Activated CD4-positive, alpha-beta T cell treated with anti-CD3 and anti-CD28 coated beads for 1 hour (primary cell): ENCODE measurements at regions not wholly inside any gene's neighbourhood (a gene's known extent, or its start where the extent isn't known, plus 50 kb on each side); places are given as distances from the start of the nearest gene placed in this dataset.

Experiments
- DNase-seq: peaks from one replicate; pipeline ENCODE4 v3.0.0-alpha.2; 2020

DNA sequence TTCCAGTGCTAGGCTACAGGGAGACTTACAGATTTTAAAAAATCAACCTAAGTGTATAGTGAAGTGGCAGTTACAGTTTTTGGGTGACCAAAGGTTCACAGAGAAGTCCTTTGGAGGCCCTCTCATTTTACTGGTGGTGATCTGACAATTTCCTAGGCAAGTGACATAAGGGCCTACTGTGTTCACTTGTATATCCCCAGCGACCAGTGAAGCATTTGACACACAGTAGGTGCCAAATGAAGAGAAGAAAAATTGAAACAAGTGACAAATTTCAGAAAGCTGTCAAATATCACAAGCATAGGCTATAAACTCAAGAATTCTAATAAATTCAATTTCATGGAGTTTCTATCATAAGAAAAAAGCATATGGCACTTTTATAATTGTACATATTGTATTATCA, 89.5 kb downstream of the RPL22L1 start:
- no peak for DNase-seq

DNA sequence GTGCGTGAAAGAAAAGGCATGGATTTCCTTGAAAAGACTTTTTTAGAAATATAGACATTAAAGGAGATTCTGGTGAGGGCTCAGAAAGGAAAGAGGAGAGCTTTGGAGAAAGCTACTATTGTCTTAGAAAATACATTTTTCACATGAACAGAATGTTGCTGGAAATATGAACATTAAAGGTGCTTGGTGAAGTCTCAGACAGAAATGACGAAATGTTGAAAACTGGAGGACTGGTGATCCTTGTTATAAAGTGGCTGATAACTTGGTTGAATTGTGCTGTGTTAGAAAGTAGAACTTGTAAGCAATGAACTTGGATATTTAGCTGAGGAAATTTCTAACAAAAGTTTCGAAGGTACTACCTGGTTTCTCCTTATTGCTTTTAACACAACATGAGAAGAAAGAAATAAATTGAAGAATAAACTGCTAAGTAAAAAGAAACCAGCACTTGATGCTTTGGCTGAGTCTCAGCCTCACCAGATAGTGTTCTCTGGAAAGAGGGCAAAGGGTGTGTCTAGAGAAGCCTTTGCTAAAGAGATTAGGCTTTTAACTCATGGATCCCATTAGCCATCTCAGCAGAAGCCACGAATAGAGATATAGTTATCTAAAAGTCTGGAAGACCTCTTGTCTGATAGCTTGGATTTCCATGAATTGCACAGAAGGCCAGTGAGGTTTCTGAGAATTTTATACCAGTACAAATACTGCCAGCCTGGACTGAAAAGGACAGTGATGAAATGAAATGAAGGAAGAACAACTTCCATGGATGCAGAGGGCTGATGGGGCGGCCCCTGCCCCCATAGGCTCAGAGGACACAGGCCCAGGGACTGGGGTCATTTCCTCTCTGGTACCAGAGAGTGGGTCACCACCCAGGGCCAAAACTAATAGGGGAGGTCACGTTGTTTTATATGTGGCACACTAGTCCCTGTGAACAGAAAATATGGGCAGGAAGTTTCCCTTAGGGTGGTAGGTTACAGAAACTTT, 91.5 kb downstream of the RPL22L1 start:
- no peak for DNase-seq

DNA sequence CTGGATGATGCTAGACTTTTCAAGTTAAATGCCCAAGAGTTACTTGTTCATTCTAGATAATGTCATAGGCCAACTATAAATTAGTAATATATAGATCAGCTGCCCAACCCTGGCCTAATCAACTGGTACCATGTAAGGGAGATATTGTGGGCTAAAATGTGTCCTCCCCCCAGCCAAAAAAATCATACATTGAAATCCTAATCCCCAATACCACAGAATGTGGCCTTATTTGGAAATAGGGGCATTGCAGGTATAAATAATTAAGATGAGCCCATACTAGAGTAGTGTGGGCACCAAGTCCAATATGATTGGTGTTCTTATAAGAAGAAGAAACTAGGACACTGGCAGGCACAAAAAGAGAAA, 92.5 kb downstream of the RPL22L1 start:
- DNase-seq = no peak

DNA sequence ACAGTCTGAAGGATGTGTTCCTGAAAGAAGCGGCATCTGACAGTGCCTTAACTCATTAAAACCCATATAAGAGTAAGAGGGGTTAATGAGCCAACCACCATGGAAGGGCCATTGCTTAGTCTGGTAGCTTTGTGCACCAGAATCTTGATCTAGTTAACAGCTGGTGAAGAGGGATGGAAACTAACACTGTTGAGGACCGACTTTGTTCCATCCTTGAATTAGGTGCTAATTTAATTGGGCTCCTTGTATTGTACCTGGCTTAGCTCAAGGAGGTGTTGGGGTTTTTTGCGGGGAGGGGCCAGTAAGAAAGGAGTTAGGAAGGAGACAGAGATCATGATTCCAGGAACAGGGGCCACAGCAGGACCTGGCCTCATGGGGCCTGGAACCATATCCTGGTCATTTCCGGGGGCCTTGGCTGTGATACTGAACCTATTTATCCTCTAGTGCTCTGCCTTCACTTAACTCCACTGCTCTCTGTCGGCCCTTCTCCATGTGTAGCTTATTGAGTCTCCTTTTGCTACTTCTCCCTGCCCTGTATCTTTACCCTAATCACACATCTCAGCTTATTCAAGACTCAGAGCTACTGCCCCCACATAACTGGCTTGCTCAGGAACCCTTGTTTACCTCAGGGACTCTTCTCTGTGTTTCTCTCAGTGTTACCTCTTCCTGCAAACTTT, 93.0 kb downstream of the RPL22L1 start:
- DNase-seq = no peak

DNA sequence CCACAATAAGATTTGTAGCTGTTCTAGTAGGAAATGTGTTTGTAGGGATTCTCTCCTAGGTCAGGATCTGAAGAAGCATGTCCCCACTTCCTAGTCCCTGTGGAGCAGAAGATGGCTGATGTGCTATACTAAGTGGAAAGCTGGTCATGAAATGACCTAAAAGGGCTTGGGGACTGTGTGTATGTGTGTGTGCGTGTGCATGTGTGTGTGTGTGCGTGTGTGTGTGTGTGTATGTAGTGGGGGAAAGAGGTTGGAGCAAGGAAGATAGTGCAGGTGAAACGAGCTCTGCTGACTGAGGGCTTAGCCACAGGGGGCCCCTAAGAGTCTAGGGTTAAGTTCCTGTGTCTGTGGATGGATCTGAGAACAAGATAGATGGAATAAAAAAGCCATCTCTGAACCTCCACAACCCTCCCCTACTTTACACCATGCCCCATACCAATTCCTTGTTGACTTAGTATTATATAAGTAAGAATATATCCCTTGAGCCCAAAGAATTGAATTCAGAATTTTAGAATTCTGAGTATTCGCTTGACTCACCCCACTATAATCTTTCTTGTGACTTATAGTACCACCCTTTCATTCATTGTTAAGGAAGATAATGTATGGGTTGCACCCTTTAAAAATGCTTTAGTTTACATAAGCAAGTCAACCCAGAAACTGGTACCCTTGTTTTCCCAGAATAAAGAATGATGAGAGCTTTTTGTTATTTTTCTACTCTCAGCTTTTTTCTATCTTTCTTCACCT, 96.1 kb downstream of the RPL22L1 start:
- no peak for DNase-seq

DNA sequence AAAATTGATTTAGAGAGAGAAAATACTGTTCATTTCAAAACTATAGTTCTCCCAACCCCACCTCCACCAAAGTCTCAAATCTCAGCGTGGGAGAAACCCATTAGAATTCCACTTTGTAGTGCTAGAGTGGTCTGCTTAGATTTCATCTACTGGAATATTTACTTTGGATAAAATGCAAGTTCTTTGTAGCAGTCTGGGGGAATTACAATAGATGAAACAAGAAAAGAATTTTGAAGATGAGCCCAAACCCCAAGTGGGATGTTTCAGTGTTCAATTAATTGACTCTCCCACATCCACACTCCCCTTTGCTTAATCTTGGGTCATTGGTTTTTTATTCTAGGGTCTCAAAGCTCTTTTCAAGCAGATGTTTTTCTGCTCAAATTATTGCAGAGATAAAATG, 97.8 kb downstream of the RPL22L1 start:
- no peak for DNase-seq

DNA sequence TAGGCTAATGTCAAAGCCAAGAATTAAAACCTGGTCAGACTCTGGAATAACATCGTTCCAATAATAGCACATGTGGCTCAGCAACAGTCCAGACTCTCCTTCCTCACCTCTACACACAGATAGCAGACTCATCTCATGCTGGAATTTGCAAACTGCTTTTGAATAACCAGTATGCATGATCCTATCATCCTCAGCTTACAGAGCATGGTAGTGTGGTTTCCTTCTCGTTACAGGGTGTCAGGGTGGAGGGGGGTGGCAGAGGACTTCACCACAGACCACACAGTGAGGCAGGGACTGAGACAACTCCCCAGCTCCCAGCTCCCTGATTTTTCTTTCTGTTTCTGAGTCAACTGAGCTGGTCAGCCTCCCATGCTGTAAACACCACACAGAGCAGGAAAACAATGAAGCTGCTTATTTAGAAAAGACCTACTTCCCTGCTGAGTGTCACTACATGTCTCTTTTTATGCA, 101.6 kb downstream of the RPL22L1 start:
- no peak for DNase-seq

DNA sequence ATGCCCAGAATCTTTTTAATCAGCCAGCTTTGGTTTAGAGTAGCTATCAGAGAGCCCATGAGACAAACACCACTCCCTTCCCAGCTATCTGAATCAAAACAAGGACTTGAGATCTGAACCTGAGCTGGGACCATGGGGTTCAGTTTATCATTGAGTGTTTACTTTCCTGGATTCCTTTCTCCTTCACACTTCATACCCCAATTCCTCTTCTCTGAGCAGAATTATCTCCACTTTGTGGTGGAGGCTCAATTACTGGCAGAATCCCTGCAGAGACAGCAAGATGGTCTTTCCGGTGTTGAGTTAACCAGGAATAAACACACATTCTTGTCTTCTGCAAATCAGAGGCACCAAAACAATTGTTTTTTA, 102.4 kb downstream of the RPL22L1 start:
- DNase-seq = no peak

DNA sequence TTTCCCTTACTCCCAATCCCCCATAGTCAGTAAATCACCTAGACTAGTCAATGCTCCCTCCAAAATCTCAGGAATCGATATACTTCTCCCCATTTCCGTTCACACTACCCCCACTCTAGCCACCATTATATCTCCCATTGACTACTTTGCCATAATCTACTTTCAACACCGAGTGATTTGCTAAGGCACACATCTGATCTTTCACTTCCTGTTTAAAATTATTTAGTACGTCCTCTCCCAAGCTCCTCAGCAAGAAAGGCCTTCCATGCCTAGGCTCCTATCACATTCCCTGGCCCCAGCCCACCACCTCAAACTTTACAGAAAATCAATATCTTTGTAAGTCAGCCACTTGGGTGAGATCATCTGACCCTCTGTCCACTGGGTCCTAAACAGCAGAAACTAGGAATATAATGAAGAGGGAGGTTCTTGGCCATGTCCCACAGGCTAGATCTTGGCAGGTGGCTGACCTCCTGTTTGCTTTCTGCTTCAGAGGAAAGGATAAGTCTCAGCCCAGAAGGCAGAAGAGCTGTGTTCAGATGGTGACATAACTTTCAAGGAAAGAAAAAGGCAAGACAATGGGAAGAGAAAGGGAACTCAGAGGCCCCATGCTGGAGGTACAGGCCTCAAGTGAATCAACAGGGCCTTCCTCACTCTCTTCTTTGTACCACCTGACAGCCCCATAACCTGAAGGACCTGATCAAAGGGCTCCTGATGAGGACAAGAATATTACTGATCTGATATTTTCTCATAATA, 103.0 kb downstream of the RPL22L1 start:
- no peak for DNase-seq

DNA sequence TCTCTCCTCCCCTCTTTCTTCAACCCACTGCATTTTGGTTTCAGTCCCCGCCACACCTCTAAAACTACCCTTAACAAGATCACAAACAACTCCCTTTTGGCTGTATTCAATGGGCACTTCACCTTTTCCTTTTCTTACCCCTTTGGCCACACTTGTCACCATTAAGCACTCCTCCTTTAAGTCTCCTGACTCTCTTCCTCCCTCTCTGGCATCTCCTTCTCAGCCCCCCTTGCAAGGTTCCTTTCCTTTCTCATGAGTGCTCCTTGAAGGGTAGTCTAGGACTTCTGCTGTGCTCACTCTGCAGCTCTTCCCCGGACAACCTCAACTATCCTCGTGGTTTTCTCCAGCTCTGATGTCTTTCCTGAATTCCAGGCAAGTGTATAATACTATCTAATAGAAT, 103.7 kb downstream of the RPL22L1 start:
- no peak for DNase-seq

DNA sequence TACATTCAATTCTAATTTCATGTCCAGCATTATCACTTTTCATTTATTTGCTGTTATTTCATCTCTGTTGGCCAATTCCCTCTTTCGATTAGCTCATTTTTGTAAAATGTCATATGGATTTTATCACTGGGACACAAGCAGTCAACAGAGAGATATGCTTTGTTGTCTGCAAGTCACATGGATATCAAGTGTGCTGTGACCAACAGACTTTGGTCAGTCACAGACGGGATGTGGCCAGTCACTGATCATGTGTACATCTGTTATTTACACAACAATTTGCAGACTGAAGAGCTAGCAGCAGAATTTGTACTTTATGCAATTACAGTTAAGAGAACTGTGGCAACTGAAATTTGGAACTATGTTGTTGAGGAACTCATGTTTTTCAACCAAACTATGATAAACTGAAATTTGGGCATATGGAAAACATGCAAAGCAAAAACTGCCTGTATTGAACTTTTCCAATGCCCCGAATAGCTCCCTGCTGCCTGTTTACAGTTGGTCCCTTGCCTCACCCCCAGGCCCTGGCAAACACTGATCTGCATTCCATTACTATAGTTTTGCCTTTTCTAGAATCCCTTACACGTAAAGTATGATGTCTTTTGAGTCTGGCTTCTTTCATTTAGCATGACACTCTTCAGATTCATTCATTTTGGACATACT, 104.4 kb downstream of the RPL22L1 start:
- DNase-seq = no peak

DNA sequence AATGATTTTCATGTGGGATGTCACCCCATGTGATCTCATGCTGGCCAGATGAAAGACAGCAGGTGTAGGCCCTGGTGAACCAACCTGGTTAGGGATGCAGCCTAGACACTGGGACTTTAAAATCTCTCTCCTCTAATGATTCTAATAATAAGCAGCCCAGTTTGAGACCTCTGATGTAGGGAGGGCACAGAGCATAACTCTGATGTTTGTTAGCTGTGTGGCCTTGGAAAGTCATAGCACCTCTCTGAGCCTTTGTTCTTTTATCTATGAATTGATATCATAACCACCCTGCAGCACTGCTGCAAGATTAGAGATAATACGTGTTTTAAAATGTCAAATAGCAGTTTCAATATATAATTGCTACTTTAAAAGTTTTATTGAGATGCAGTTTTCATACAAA, 106.0 kb downstream of the RPL22L1 start:
- no peak for DNase-seq

DNA sequence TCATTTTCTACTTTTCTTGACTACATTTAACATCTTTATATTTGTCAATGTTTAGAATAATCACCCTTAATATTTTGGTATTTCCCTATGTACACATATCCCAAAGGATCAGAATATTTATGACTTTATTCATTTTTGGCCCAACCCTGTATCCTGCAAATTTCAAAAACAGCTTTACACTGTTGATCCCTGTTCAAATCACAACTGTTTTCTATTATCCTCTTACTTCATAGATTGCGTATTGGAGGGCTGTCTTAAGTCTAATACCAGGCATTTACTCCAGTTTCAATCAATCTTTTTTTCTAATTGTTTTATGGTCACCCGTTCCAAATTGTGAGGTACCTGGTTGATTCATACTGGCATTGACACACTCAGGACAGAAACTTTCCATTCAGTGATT, 107.9 kb downstream of the RPL22L1 start:
- DNase-seq = no peak

DNA sequence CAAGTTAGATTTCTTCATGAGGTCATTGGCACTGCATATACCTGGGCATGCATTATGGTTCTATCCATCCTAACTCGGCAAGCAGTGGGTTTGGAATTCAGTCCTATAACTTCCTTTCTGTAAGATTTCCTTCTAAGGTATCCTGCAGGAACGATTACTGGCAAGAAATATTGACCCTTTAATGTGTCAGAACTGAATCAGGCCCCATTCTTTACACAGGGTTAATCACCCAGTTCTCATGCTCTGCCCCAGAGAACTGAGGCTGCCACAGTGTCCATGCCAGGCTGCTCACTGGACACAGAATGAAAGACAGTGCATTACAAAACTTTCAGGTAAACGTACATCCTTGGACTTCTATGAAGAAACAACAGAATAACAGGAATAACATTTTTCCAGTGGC, 108.9 kb downstream of the RPL22L1 start:
- DNase-seq = no peak

DNA sequence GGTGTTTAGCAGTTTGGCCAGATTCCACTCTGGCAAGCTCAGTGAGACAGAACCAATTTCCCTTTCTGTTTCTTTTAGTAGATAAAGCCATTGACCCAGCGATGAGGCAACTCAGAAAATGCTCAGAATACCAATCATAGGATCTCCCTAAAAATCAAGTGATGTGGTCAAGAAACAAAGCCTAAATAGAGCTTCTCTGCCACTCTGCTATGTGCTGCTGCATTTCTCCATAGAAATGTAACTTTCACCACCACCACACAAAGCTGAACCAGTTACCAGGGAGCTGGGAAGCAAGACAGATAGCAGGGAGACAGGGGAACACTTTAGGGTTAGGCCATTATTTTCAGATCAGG, 109.8 kb downstream of the RPL22L1 start:
- DNase-seq = no peak

DNA sequence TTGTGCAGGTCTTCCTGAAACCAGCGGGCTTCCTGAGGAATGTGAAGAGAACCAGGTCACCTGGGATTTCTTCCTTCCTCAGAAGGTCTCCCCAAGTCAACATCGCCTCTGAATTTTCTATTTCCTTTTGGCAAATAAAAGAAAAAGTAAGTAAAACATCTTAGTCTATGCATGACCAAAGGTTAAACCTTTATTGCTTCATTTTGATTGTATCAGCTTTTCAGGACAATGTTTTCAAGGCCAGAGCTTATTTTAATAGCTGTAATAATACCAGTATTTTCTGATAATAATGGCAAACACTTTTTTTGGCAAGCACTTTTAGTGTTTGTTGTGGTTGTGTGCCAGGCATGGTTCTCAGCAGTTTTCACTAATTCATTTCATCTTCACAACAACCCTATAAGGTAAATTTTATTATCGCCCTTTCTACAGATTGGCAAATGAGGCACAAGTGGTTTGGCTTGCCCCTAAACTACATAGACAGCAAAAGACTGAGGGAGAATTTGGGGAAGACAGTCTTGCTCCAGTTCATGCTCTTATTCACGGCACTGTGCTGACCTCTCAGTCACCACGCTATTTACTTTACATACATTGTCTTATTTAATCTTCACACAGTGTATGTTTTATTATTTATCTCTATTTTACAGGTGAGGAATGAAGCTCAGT, 110.4 kb downstream of the RPL22L1 start:
- DNase-seq = no peak

DNA sequence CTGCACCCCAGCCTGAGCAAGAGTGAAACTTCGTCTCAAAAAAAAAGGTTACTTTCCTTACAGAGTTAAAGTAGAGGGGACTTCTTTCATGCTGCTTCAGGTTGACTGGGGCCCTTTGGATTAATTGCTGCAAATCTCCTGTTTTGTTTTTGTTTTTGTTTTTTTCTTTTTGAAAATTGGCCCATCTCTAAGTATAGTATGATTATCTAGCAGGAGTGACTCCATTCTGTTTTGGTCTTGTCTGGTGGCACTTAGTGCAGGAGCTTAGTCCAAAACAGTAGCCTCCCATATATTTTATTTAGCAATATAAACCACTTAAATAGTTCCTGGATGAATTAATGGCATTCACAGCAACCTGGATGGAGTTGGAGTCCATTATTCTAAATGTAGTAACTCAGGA, 113.0 kb downstream of the RPL22L1 start:
- no peak for DNase-seq

DNA sequence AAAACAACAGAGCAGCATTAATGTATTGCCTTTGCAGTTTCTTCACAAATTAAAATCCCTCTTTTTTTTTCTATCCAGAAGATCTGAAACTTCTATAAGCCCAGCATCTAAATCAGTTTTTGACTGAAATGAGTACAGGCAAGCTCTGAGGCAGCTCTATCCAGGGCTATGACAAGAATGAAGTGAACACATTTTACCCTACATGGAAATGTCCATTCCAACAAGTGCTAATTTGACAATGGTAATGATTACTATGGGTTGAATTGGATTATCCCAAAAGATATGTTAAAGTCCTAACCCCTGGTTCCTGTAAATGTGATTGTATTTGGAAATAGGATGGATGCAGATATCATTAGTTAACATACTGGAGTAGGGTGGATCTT, 115.7 kb downstream of the RPL22L1 start:
- no peak for DNase-seq

DNA sequence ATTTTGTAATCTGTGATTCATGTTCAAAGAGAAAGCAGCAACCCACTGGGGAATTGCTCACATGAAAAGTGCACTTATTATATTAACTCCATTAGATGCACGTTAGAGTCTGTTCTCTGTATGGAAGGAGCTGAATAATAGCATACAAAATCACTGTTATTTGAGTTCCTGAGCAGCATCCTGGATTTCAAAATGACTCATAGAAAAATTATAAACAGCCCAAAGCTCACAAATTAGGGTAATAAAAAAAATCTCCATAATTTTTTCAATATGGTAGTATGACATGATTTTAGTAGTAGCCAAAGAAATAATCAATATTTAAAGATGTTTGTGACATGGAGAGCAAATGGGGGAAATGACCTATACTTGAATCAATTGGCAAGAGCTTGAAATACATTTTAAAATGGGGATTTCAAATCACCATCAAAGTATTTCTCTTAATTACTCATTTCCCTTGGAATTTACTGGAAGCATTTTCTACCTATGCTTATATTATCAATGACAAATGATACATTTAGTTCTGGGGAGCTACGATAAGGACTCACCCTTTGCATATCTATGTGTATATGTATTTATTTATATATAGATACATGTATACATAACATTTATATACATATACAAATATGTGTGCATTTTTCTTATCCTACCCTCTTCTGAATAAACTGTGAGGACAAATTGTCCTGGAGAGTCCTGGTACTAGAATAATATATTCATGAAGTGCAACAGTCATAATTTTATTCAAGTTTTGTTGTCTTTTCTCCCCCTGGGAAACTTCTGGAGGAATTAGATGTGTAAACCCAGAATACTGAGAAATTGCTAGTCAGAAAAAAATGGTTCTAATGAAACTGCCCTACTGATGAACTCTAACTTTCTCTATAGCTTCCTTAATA, 116.3 kb downstream of the RPL22L1 start:
- no peak for DNase-seq

DNA sequence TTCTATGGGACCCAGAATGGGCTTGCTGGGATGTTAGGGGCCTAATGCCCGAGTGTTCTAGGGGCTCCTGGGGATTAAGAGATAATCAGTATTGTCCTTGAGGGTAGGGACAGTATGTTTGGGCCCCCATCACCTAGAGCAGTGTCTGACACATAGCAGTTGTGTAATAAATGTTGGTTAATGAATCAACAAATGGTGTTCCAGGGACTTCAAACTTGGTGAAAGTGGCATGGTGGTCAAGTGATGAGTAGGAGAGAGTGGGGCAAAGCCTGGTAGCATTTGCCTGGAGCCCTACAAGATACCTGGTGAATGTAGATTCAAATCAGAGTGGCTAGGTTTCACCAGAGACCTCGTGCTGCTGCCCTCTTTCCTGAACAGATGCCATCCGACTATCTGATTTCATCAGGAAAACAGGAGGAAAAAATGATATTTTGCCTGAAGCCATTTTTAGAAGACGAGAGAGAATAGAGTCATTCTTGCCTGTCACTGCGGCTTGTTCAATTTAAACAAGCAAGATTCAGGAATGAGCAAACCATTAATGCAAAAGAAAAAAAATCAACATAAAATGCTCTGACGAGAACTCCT, 117.3 kb downstream of the RPL22L1 start:
- DNase-seq = no peak
